DND-41 (cell line): ENCODE measurements at regions not wholly inside any gene's neighbourhood (a gene's known extent, or its start where the extent isn't known, plus 50 kb on each side); places are given as distances from the start of the nearest gene placed in this dataset.

Experiments used
- ATAC-seq: fragments of 200-7000 bp; cut with Tn5 transposase; 3 replicates; pipeline ENCODE4 v1.9.1; 2021; ENCODE audit warnings: low read depth; ENCODE audit not compliant: insufficient read depth
- DNase-seq: peaks from one replicate; pipeline ENCODE4 v3.0.0-alpha.2; 2020
- H2AFZ ChIP-seq: 2 replicates; pipeline ENCODE4 v1.6.0; 2012; ENCODE audit warnings: low read depth, low read length
- H3K27ac ChIP-seq: 2 replicates; pipeline ENCODE4 v1.5.1; 2012; ENCODE audit warnings: low read length, inconsistent platforms
- H3K27me3 ChIP-seq: fragments of 200-600 bp; sonication (generic); 2 replicates; pipeline ENCODE4 v1.6.0; 2012; ENCODE audit warnings: low read length, mild to moderate bottlenecking, inconsistent platforms; ENCODE audit not compliant: insufficient read depth, poor library complexity
- H3K36me3 ChIP-seq: 2 replicates; pipeline ENCODE4 v1.5.1; 2012; ENCODE audit warnings: low read length, inconsistent platforms; ENCODE audit not compliant: insufficient read depth
- H3K4me1 ChIP-seq: 2 replicates; pipeline ENCODE4 v1.5.1; 2012; ENCODE audit warnings: mild to moderate bottlenecking, low read length; ENCODE audit not compliant: insufficient read depth
- H3K4me2 ChIP-seq: 2 replicates; pipeline ENCODE4 v1.6.0; 2012; ENCODE audit warnings: mild to moderate bottlenecking, moderate library complexity, low read length, inconsistent platforms; ENCODE audit not compliant: insufficient read depth
- H3K4me3 ChIP-seq, 2 experiments: fragments of 200-600 bp in 1 of 2; shearing (Covaris generic) in 1 of 2; 2 replicates each; pipeline ENCODE4 v1.5.1; 2012 to 2016; ENCODE audit warnings: inconsistent platforms in 2 of 2, low read length in 2 of 2, mild to moderate bottlenecking in 2 of 2, low read depth in 1 of 2, moderate library complexity in 1 of 2
- H3K79me2 ChIP-seq: 2 replicates; pipeline ENCODE4 v1.6.0; 2012; ENCODE audit warnings: low read length, inconsistent platforms; ENCODE audit not compliant: insufficient read depth
- H3K9ac ChIP-seq: 2 replicates; pipeline ENCODE4 v1.6.0; 2012; ENCODE audit warnings: low read depth, mild to moderate bottlenecking, inconsistent platforms, low read length, moderate library complexity
- H3K9me3 ChIP-seq: 2 replicates; pipeline ENCODE4 v1.5.1; 2012; ENCODE audit warnings: low read length, moderate library complexity, mild to moderate bottlenecking, inconsistent platforms; ENCODE audit not compliant: insufficient read depth, severe bottlenecking
- H4K20me1 ChIP-seq: 2 replicates; pipeline ENCODE4 v1.6.0; 2012; ENCODE audit warnings: low read length; ENCODE audit not compliant: insufficient read depth
- EZH2 ChIP-seq: IDR thresholded peaks from 3 replicates; pipeline ENCODE4 v1.6.1; 2012; ENCODE audit warnings: borderline replicate concordance, low read depth, mild to moderate bottlenecking, moderate library complexity, low read length, inconsistent platforms; ENCODE audit not compliant: severe bottlenecking
- TF ChIP-seq, protein P1 (sequence below): IDR thresholded peaks from 2 replicates; pipeline ENCODE4 v1.5.1; 2012; ENCODE audit warnings: borderline replicate concordance, low read length, moderate library complexity, mild to moderate bottlenecking; ENCODE audit not compliant: poor library complexity, severe bottlenecking; ENCODE audit errors: extremely low read depth

DNA sequence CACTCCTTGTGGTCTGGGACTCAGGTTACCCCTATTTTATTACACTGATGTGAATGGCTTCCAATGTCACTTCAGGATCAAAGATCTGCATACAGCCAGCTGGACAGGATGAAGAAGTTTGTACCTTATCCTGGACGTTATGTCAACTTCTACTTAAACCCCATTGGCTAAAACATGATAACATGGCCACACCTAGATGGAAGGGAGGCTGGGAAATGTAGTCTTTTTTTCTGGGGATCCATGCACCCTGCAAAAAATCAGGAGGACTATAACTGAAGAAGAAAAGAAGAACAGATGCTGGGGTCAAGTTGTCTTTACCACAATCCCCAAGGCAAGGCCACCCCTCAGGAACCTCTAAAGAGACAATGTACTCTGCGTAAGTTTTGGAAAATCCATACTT, 459.2 kb downstream of the BCOR start:
- no peaks in the 10 kb centered on the region for H3K79me2 ChIP-seq
- no peak overlapping the region for H3K4me2 ChIP-seq
- H3K27me3 ChIP-seq = no peaks in the 10 kb centered on the region
- no peak overlapping the region for H2AFZ ChIP-seq
- TF ChIP-seq EZH2 = no peak
- TF ChIP-seq, protein P1, sequence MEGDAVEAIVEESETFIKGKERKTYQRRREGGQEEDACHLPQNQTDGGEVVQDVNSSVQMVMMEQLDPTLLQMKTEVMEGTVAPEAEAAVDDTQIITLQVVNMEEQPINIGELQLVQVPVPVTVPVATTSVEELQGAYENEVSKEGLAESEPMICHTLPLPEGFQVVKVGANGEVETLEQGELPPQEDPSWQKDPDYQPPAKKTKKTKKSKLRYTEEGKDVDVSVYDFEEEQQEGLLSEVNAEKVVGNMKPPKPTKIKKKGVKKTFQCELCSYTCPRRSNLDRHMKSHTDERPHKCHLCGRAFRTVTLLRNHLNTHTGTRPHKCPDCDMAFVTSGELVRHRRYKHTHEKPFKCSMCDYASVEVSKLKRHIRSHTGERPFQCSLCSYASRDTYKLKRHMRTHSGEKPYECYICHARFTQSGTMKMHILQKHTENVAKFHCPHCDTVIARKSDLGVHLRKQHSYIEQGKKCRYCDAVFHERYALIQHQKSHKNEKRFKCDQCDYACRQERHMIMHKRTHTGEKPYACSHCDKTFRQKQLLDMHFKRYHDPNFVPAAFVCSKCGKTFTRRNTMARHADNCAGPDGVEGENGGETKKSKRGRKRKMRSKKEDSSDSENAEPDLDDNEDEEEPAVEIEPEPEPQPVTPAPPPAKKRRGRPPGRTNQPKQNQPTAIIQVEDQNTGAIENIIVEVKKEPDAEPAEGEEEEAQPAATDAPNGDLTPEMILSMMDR = no peak
- H3K9me3 ChIP-seq = no peaks in the 10 kb centered on the region
- H3K36me3 ChIP-seq = no peaks in the 10 kb centered on the region
- ATAC-seq (no peak), DNase-seq (no peak)
- H3K27ac ChIP-seq = no peak overlapping the region
- no peak overlapping the region for H3K4me3 ChIP-seq
- H3K9ac ChIP-seq = no peak overlapping the region
- H4K20me1 ChIP-seq = no peaks in the 10 kb centered on the region
- peaks cover 4% of the 10 kb centered on the region; the same call in 1 of the 2 replicates for H3K4me1 ChIP-seq

DNA sequence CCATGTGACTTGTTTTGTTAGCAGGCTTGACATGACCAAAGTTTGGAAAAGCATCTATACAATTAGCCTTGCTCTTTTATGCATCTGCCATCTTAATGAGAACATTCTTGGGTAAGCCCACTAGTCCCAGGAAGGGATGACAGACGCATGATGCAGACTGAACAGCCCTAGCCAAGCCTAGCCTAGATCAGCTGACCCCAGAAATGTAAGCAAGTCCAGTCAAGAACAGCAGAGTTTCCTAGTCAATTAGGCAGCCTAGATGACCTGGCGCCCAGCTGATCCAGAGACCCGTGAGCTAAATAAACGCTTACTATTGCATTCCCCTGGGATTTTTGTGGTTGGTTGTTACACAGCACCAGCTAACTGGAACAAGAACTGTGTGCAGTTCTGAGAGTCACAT, 457.9 kb downstream of the BCOR start:
- Histone ChIP-seq H3K79me2 (no peaks in the 10 kb centered on the region), H3K4me1 (no peaks in the 10 kb centered on the region), H3K36me3 (no peaks in the 10 kb centered on the region), H2AFZ (no peak overlapping the region), H3K9me3 (no peaks in the 10 kb centered on the region), H3K27ac (no peak overlapping the region), H3K4me2 (no peak overlapping the region), H3K27me3 (no peaks in the 10 kb centered on the region), H3K4me3 (no peak overlapping the region), H4K20me1 (no peaks in the 10 kb centered on the region), H3K9ac (no peak overlapping the region)
- TF ChIP-seq, protein P1 = no peak
- TF ChIP-seq EZH2 = no peak
- DNase-seq (no peak), ATAC-seq (no peak)

DNA sequence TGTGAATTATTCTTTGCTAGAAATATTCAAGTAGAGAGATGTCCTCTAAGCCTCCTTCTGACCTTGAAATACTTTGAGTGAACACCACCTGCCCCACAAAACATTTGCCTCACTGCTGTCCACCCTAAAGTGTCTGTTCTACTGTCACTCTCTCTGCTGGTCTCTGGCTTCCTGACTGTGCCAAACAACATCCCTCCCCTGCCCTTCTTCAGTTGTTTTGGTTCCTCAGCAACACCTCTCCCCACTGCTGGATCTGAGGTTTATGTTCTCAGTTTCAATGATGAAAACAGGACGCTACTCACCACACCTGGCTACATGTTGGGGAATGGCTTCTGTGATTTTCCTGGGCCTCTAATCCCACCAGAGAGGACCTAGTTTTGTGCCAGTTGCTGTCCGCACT, 456.9 kb downstream of the BCOR start:
- no peaks in the 10 kb centered on the region for H3K4me1 ChIP-seq
- no peak overlapping the region for H3K4me3 ChIP-seq
- no peak overlapping the region for H3K27ac ChIP-seq
- no peak overlapping the region for H3K9ac ChIP-seq
- H3K36me3 ChIP-seq = no peaks in the 10 kb centered on the region
- no peak for TF ChIP-seq EZH2
- TF ChIP-seq, protein P1 = no peak
- H4K20me1 ChIP-seq = no peaks in the 10 kb centered on the region
- DNase-seq = no peak
- no peak for ATAC-seq
- no peaks in the 10 kb centered on the region for H3K27me3 ChIP-seq
- H2AFZ ChIP-seq = no peak overlapping the region
- H3K4me2 ChIP-seq = no peak overlapping the region
- no peaks in the 10 kb centered on the region for H3K9me3 ChIP-seq
- H3K79me2 ChIP-seq = no peaks in the 10 kb centered on the region

DNA sequence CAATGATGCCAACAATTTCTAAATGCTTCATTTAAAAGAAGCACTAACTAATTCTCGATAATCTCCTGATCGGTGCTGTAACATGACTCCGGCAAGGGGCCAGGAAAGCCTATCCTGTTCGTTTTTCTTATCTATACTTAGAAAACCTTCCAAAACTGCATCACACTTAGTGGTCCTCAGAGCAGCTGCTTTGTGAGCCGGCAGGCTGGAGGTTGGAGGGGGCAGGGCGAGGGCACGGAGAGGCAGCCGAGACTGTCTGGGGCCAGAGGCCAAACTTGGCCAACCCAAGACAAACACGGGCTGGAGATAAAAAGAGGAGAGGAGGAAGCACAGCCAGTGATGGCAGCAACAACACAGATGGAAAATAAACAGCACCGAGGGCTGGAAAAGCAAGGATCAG, 455.7 kb downstream of the BCOR start:
- H3K4me3 ChIP-seq = no peak overlapping the region
- ATAC-seq (no peak), DNase-seq (no peak)
- no peaks in the 10 kb centered on the region for H4K20me1 ChIP-seq
- no peak overlapping the region for H3K27ac ChIP-seq
- no peak overlapping the region for H3K9ac ChIP-seq
- no peaks in the 10 kb centered on the region for H3K9me3 ChIP-seq
- H3K36me3 ChIP-seq = no peaks in the 10 kb centered on the region
- TF ChIP-seq EZH2 = no peak
- TF ChIP-seq, protein P1 = no peak
- H3K4me2 ChIP-seq = no peak overlapping the region
- H3K4me1 ChIP-seq = no peaks in the 10 kb centered on the region
- no peak overlapping the region for H2AFZ ChIP-seq
- no peaks in the 10 kb centered on the region for H3K27me3 ChIP-seq
- no peaks in the 10 kb centered on the region for H3K79me2 ChIP-seq
